MCF 10A (cell line): ENCODE measurements at regions not wholly inside any gene's neighbourhood (a gene's known extent, or its start where the extent isn't known, plus 50 kb on each side); places are given as distances from the start of the nearest gene placed in this dataset.

Experiments
- BruUV-seq: library from RNA; stranded (reverse); fragments of 400-500 nt; replicated peaks from 2 replicates; lab custom pipeline; 2021; lab: Mats Ljungman, UMichigan
- CTCF ChIA-PET: fragments of 300-600 bp; sonication (Branson Sonifier 250); formaldehyde crosslinking; extraction: SDS; loops from one replicate; lab custom pipeline; 2021; ENCODE audit warnings: antibody characterized with exemption, inconsistent platforms; lab: Yijun Ruan, JAX
- POLR2A ChIA-PET: fragments of 300-600, 350-650 bp; sonication (Branson Sonifier 250); formaldehyde crosslinking; extraction: SDS; loops from one replicate; lab custom pipeline; 2020; ENCODE audit warnings: antibody characterized with exemption, inconsistent platforms; lab: Yijun Ruan, JAX
- DNase-seq: peaks from one replicate; pipeline ENCODE4 v3.0.0-alpha.2; 2018; ENCODE audit not compliant: unreplicated experiment
- H3K27ac Mint-ChIP-seq: one replicate; pipeline ENCODE4 v1.8.0; 2022; ENCODE audit warnings: mild to moderate bottlenecking, low read depth, mixed read lengths; ENCODE audit not compliant: unreplicated experiment
- H3K27me3 Mint-ChIP-seq: one replicate; pipeline ENCODE4 v1.8.0; 2022; ENCODE audit warnings: mixed read lengths; ENCODE audit not compliant: insufficient read depth, unreplicated experiment
- H3K36me3 Mint-ChIP-seq: one replicate; pipeline ENCODE4 v1.8.0; 2022; ENCODE audit warnings: mild to moderate bottlenecking, moderate library complexity, mixed read lengths; ENCODE audit not compliant: insufficient read depth, unreplicated experiment
- H3K4me1 Mint-ChIP-seq: one replicate; pipeline ENCODE4 v1.8.0; 2022; ENCODE audit warnings: mixed read lengths; ENCODE audit not compliant: insufficient read depth, unreplicated experiment
- H3K4me3 Mint-ChIP-seq: one replicate; pipeline ENCODE4 v1.8.0; 2022; ENCODE audit warnings: mild to moderate bottlenecking, moderate library complexity, mixed read lengths; ENCODE audit not compliant: unreplicated experiment
- H3K9me3 Mint-ChIP-seq: one replicate; pipeline ENCODE4 v1.8.0; 2022; ENCODE audit warnings: mixed read lengths; ENCODE audit not compliant: unreplicated experiment
- intact Hi-C: fragments of 100-400 bp; cut with micrococcal nuclease; formaldehyde crosslinking; loops from 2 replicates; pipeline ENCODE4 v1.14.1; 2022
- TF ChIP-seq, protein P1 (sequence below): fragments of 200-600 bp; IDR thresholded peaks from one replicate; pipeline ENCODE4 v1.8.0; 2022; ENCODE audit warnings: antibody characterized with exemption, mild to moderate bottlenecking; ENCODE audit not compliant: unreplicated experiment

DNA sequence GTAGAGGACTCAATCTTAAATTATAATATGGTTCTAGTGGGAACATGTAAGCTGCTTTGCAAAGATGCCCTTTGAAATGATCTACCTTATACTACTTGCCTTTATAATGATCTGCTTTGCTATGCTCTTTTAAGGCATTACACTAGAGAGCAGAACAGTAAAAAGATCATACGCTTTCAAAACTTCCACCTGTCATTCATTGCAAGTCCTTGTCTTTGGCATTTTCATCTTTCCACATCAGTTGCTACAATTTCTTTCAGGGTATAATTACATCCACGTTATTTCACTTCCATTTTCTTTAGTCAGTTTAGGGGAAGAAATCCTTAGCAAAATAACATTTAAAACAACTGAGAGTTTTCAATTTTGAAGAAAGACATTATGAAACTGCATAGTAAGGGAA, 80.3 kb downstream of the ACTBL2 start:
- H3K27ac Mint-ChIP-seq, result no peak overlapping the region
- intact Hi-C loops, result no loop called here
- H3K4me1 Mint-ChIP-seq, result no peaks in the 10 kb centered on the region
- H3K27me3 Mint-ChIP-seq, result no peaks in the 10 kb centered on the region
- POLR2A ChIA-PET, result no interaction called here
- H3K36me3 Mint-ChIP-seq, result no peaks in the 10 kb centered on the region
- no peak overlapping the region for H3K4me3 Mint-ChIP-seq
- no peak for DNase-seq
- TF ChIP-seq, protein P1, sequence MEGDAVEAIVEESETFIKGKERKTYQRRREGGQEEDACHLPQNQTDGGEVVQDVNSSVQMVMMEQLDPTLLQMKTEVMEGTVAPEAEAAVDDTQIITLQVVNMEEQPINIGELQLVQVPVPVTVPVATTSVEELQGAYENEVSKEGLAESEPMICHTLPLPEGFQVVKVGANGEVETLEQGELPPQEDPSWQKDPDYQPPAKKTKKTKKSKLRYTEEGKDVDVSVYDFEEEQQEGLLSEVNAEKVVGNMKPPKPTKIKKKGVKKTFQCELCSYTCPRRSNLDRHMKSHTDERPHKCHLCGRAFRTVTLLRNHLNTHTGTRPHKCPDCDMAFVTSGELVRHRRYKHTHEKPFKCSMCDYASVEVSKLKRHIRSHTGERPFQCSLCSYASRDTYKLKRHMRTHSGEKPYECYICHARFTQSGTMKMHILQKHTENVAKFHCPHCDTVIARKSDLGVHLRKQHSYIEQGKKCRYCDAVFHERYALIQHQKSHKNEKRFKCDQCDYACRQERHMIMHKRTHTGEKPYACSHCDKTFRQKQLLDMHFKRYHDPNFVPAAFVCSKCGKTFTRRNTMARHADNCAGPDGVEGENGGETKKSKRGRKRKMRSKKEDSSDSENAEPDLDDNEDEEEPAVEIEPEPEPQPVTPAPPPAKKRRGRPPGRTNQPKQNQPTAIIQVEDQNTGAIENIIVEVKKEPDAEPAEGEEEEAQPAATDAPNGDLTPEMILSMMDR, result no peak
- CTCF ChIA-PET, result interaction anchor here (0.7 kb wide), 1 partner anchor 86 kb away, joined by 5 read pairs; no protein-coding TSS in a partner anchor
- no peaks in the 10 kb centered on the region for H3K9me3 Mint-ChIP-seq
- BruUV-seq, result no TSS peak

DNA sequence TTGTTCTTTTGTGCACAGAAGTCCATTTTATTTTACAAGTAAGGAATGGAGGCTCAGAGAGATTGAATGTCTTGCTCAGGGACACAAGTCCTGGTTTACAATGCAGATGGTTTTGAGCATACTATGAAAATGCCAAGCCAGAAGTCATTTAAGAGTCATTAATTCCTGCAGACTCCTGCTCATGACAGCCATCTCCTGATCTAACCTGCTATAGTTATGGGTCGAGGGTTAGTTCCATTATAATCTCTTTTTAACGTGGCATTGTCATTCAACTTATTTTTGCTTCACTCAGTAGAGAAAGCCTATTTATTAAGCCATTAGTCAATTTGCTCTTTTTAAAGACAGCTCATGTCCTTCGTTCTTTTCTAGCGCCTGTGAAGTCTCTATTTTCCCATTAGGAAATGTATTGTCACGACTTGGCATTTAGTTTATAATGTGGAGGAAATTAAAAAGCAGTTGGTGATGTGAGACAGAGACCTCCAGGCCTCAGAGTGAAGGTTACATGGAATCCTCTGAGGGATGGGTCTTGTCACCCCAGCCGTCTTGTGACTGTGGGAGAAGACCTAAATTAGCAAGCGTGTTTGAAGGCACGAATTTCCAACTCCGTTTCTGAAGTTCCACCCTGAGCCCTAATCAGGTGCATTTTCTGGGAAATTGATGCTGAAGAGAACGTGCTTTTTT, 84.1 kb downstream of the ACTBL2 start:
- ChIA-PET CTCF (interaction anchor here (0.7 to 1.0 kb wide), 2 partner anchors 85 to 252 kb away, joined by 3 to 5 read pairs; no protein-coding TSS in a partner anchor), POLR2A (no interaction called here)
- TF ChIP-seq, protein P1, result no peak
- DNase-seq, result no peak
- Mint-ChIP-seq H3K9me3 (no peaks in the 10 kb centered on the region), H3K4me1 (no peaks in the 10 kb centered on the region), H3K4me3 (no peak overlapping the region), H3K27ac (no peak overlapping the region), H3K27me3 (no peaks in the 10 kb centered on the region), H3K36me3 (no peaks in the 10 kb centered on the region)
- BruUV-seq, result no TSS peak
- intact Hi-C loops, result no loop called here

DNA sequence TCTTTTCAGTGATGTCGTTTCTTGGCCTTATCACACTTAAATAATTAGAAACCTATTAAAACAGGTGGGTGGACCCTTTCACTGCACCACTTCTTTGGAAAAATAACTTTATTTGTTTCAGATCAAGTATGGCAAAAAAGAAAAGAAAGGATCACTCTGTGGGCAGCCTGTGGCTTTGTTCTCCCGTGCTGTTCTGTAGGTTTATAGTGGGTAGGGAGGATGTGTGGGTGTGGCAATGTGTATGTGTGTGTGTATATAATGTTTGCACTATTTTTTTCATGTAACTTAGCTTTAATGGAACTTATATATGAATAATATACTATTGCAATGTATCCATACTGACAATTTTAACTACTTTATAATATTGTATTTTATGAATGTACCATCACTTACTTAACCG, 85.9 kb downstream of the ACTBL2 start:
- Mint-ChIP-seq H3K27ac (no peak overlapping the region), H3K36me3 (no peaks in the 10 kb centered on the region), H3K9me3 (peaks cover 9% of the 10 kb centered on the region), H3K4me1 (no peaks in the 10 kb centered on the region), H3K4me3 (no peak overlapping the region), H3K27me3 (no peaks in the 10 kb centered on the region)
- POLR2A ChIA-PET, result no interaction called here
- CTCF ChIA-PET, result no interaction called here
- TF ChIP-seq, protein P1, result no peak
- no peak for DNase-seq
- intact Hi-C loops, result no loop called here
- BruUV-seq, result no TSS peak

DNA sequence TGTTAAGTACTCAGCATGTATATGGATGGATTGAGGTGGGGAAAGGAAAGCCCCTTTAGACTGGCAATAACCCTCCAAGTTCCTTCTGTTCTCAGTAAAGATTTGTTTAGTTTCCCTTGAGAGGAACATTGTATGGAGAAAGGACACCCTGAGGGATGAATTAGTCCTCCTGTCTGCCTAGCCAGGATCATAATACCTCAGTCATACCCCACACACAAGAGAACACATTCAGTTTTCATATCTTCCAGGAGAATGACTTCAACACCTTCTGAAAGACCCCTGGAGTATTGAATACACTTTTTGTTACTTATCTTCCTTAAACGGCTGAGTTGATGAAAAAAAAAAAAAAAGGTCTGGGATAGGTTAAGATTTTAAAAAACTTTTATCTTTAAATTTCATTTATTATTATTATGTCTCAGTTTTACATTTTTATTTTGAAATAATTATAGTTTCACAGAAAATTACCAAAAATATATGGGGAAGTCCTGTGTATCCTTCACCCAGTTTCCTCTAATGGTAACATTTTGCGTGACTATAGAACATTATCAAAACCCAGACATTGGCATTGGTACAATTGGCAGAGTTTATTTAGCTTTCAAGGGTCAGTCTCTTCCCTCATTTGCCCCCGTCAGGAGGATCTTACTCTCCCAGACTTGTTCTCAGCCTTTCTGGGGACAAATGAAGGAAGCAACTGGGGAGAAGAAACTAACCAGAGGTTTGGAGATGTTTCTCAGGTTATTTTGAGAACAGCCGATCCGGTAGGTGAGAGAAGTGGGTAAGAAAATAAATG, 88.0 kb downstream of the ACTBL2 start:
- TF ChIP-seq, protein P1, result no peak
- Mint-ChIP-seq H3K36me3 (no peaks in the 10 kb centered on the region), H3K27me3 (no peaks in the 10 kb centered on the region), H3K4me3 (no peak overlapping the region), H3K9me3 (peaks cover 17% of the 10 kb centered on the region), H3K4me1 (no peaks in the 10 kb centered on the region), H3K27ac (no peak overlapping the region)
- DNase-seq, result no peak
- BruUV-seq, result no TSS peak
- ChIA-PET POLR2A (no interaction called here), CTCF (no interaction called here)
- intact Hi-C loops, result no loop called here
